Heart left ventricle (tissue), 13 donors: ENCODE measurements at regions not wholly inside any gene's neighbourhood (a gene's known extent, or its start where the extent isn't known, plus 50 kb on each side); places are given as distances from the start of the nearest gene placed in this dataset.

Source experiments
- POLR2A ChIP-seq, 2 donors: fragments of 450-650 bp; IDR thresholded peaks; one replicate each; pipeline ENCODE4 v1.6.1; 2017; ENCODE audit warnings: antibody characterized with exemption in 2 of 2, mild to moderate bottlenecking in 2 of 2, moderate library complexity in 2 of 2
- TF ChIP-seq, protein P1 (sequence below), 12 donors: fragments of 200-600 bp; sonication (generic) in 4 of 12; IDR thresholded peaks; one replicate each; pipeline versions ENCODE4 v1.5.0 to v1.8.0; 2018 to 2022; ENCODE audit warnings: antibody characterized with exemption in 12 of 12, mild to moderate bottlenecking in 5 of 12
- donor health status: ischemic (EF 13 %, LVEDD 7.1; RV severe dilation, severe dysfunction).
- donor health status: DM: no; HTN: yes; CAD: no.
- donor health status: DM: no; HTN: no; CAD: no.
- donor health status: ischemic (EF 25% LVEDD 6.9; RV normal size, moderate dysfunction).
- donor health status: ischemic (EF 25% LVEDD 5.7; RV mildly dilated, moderate dysfunction).
- donor health status: ischemic (EF 35%, LVEDD 5.7; RV mildly dilated, moderate dysfunction).
- donor health status: nonischemic (EF 11% LVEDD 7.7; RV severe dilation, severe dysfunction).
- donor health status: DM: yes; HTN: yes; CAD: no.
- donor health status: PGD.
- donor health status: ischemic (EF 29% LVEDD 5.4; RV normal size, mild dysfunction).
- donor health status: nonischemic (EF 23%, LVEDD 6.1; RV moderate dilation, normal function).

DNA sequence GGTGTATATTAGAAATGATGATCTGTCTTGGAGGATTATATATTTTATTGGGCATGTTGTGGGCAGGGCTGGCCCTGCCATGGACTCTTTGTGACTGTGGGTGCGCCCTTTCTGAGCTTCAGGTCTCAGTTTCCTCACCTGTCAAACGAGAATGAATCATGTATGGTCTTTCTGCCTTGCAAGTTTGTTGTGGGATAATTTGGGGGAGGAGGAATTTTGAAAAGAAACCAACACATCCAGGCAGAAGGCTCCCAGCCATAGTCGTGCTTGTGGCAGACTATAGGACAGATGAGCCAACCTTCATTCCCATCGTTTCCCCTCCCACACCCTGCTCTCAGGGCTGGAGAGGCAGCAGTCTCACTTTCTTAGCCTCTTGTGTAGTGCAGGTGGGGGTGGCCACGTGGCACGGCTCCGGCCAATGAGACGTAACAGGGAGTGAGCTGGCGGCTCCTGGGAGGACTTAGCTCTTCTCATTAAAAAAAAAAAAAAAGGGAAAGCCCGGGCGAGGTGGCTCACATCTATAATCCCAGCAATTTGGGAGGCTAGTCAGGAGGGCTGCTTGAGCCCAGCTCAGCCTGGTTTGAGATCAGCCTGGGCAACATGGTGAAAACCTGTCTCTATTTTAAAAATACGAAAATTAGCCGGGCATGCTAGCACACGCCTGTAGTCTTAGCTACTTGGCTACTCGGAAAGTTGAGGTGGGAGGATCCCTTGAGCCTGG lies 63.1 kb downstream of the RHOB start:
- TF ChIP-seq, protein P1, sequence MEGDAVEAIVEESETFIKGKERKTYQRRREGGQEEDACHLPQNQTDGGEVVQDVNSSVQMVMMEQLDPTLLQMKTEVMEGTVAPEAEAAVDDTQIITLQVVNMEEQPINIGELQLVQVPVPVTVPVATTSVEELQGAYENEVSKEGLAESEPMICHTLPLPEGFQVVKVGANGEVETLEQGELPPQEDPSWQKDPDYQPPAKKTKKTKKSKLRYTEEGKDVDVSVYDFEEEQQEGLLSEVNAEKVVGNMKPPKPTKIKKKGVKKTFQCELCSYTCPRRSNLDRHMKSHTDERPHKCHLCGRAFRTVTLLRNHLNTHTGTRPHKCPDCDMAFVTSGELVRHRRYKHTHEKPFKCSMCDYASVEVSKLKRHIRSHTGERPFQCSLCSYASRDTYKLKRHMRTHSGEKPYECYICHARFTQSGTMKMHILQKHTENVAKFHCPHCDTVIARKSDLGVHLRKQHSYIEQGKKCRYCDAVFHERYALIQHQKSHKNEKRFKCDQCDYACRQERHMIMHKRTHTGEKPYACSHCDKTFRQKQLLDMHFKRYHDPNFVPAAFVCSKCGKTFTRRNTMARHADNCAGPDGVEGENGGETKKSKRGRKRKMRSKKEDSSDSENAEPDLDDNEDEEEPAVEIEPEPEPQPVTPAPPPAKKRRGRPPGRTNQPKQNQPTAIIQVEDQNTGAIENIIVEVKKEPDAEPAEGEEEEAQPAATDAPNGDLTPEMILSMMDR (IDR thresholded peaks at IDR 0.05) = no peak
- no peak for TF ChIP-seq POLR2A (IDR thresholded peaks at IDR 0.05)
